H1 (cell line): ENCODE measurements at regions not wholly inside any gene's neighbourhood (a gene's known extent, or its start where the extent isn't known, plus 50 kb on each side); places are given as distances from the start of the nearest gene placed in this dataset.

Experiments used
- CTCF ChIA-PET: fragments of 300-600 bp; sonication (Branson Sonifier 250); formaldehyde crosslinking; loops from one replicate; lab custom pipeline; 2021; ENCODE audit not compliant: partially characterized antibody; lab: Charles Lee
- POLR2A ChIA-PET: fragments of 300-600 bp; sonication (Branson Sonifier 250); formaldehyde crosslinking; loops from one replicate; lab custom pipeline; 2021; ENCODE audit warnings: inconsistent platforms; ENCODE audit not compliant: partially characterized antibody; lab: Charles Lee
- DNase-seq, 2 experiments: peaks; one replicate each; pipeline versions ENCODE4 v3.0.0 to v3.0.0-alpha.2; 2010 to 2022; ENCODE audit warnings: low spot score in 2 of 2, low read depth in 1 of 2, mixed read lengths in 1 of 2
- FAIRE-seq: peaks from 2 replicates; lab custom pipeline; 2011; peaks lifted over from hg19 to GRCh38; lab: Jason Lieb, UNC
- H2AFZ ChIP-seq: 2 replicates; pipeline ENCODE4 v1.8.1; 2012; ENCODE audit warnings: low read length, inconsistent platforms
- H2AK5ac ChIP-seq: 2 replicates; pipeline ENCODE4 v1.6.1; 2013; ENCODE audit warnings: low read depth, low read length
- H2BK120ac ChIP-seq: replicated peaks from 2 replicates; pipeline ENCODE3; 2013; ENCODE audit warnings: low read depth, low read length, inconsistent platforms
- H2BK12ac ChIP-seq: 2 replicates; pipeline ENCODE4 v1.6.1; 2013; ENCODE audit warnings: low read depth, low read length
- H2BK15ac ChIP-seq: 2 replicates; pipeline ENCODE4 v1.6.1; 2013; ENCODE audit warnings: low read length
- H2BK20ac ChIP-seq: 2 replicates; pipeline ENCODE4 v1.6.1; 2013; ENCODE audit warnings: low read length
- H2BK5ac ChIP-seq: 2 replicates; pipeline ENCODE4 v1.6.1; 2013; ENCODE audit warnings: low read depth, low read length
- H3K14ac ChIP-seq: 2 replicates; pipeline ENCODE4 v1.6.1; 2013; ENCODE audit warnings: inconsistent platforms; ENCODE audit not compliant: insufficient read length
- H3K18ac ChIP-seq: 2 replicates; pipeline ENCODE4 v1.6.1; 2013; ENCODE audit warnings: low read length; ENCODE audit errors: extremely low read depth
- H3K23ac ChIP-seq: 2 replicates; pipeline ENCODE4 v1.6.1; 2013; ENCODE audit warnings: inconsistent platforms; ENCODE audit not compliant: insufficient read length
- H3K23me2 ChIP-seq: 2 replicates; pipeline ENCODE4 v1.6.1; 2013; ENCODE audit warnings: low read depth, low read length
- H3K27ac ChIP-seq: 2 replicates; pipeline ENCODE4 v1.6.1; 2011; ENCODE audit warnings: low read depth, low read length, inconsistent platforms
- H3K27me3 ChIP-seq, 4 experiments: replicated peaks in 1 of 4; 1 replicate in 1 of 4; 2 replicates in 3 of 4; pipeline versions ENCODE4 v1.6.1 to v1.8.1; 2011 to 2013; ENCODE audit warnings: low read length in 3 of 4, mild to moderate bottlenecking in 3 of 4, inconsistent platforms in 2 of 4, mixed read lengths in 2 of 4, moderate library complexity in 1 of 4; ENCODE audit not compliant: control insufficient read depth in 3 of 4, insufficient read depth in 3 of 4; ENCODE audit errors: extremely low read depth in 1 of 4
- H3K36me3 ChIP-seq, 4 experiments: 2 replicates each; pipeline versions ENCODE4 v1.6.1 to v1.8.1; 2011 to 2013; ENCODE audit warnings: mild to moderate bottlenecking in 4 of 4, low read length in 3 of 4, moderate library complexity in 2 of 4, control low read depth in 1 of 4, inconsistent platforms in 1 of 4; ENCODE audit not compliant: insufficient read depth in 4 of 4, control insufficient read depth in 2 of 4
- H3K4ac ChIP-seq: replicated peaks from 2 replicates; pipeline ENCODE3; 2013; ENCODE audit warnings: low read length, low read depth, mixed read lengths, inconsistent platforms; ENCODE audit not compliant: insufficient read length
- H3K4me1 ChIP-seq, 4 experiments: replicated peaks in 1 of 4; 1 replicate in 1 of 4; 2 replicates in 3 of 4; pipeline versions ENCODE4 v1.6.1 to v1.8.1; 2011 to 2013; ENCODE audit warnings: low read length in 3 of 4, inconsistent platforms in 2 of 4, mixed read lengths in 1 of 4; ENCODE audit not compliant: insufficient read depth in 4 of 4, control insufficient read depth in 3 of 4
- H3K4me2 ChIP-seq, 2 experiments: 2 replicates each; pipeline versions ENCODE4 v1.6.1 to v1.8.1; 2011 to 2013; ENCODE audit warnings: low read depth in 2 of 2, low read length in 2 of 2, control low read depth in 1 of 2, inconsistent platforms in 1 of 2, mild to moderate bottlenecking in 1 of 2; ENCODE audit not compliant: insufficient read depth in 1 of 2
- H3K4me3 ChIP-seq, 4 experiments: fragments of 200-600, 300-600 bp in 1 of 4; sonication (generic), shearing (Covaris generic), sonication (Bioruptor Twin) in 1 of 4; 2 replicates each; pipeline versions ENCODE4 v1.5.1 to v1.8.1; 2011 to 2016; ENCODE audit warnings: low read length in 4 of 4, low read depth in 3 of 4, control low read depth in 2 of 4, inconsistent platforms in 2 of 4, mild to moderate bottlenecking in 2 of 4, mixed read lengths in 1 of 4, moderate library complexity in 1 of 4; ENCODE audit not compliant: insufficient read depth in 2 of 4; ENCODE audit errors: extremely low read depth in 1 of 4
- H3K56ac ChIP-seq: replicated peaks from 2 replicates; pipeline ENCODE3; 2013; ENCODE audit warnings: low read depth, mild to moderate bottlenecking, mixed read lengths, low read length, inconsistent platforms; ENCODE audit not compliant: insufficient read length
- H3K79me1 ChIP-seq: 2 replicates; pipeline ENCODE4 v1.6.1; 2013; ENCODE audit warnings: low read depth, low read length, control low read depth
- H3K79me2 ChIP-seq, 2 experiments: 2 replicates each; pipeline versions ENCODE4 v1.6.1 to v1.8.1; 2012 to 2013; ENCODE audit warnings: low read length in 2 of 2, mild to moderate bottlenecking in 2 of 2, inconsistent platforms in 1 of 2; ENCODE audit not compliant: insufficient read depth in 2 of 2, control insufficient read depth in 1 of 2
- H3K9ac ChIP-seq, 4 experiments: replicated peaks in 1 of 4; 1 replicate in 1 of 4; 2 replicates in 3 of 4; pipeline versions ENCODE4 v1.6.1 to v1.8.1; 2011 to 2013; ENCODE audit warnings: low read depth in 3 of 4, low read length in 3 of 4, control low read depth in 2 of 4, mild to moderate bottlenecking in 2 of 4, moderate library complexity in 2 of 4, inconsistent platforms in 1 of 4; ENCODE audit errors: extremely low read depth in 1 of 4
- H3K9me3 ChIP-seq, 2 experiments: 2 replicates each; pipeline versions ENCODE4 v1.6.1 to v1.8.1; 2012 to 2013; ENCODE audit warnings: mild to moderate bottlenecking in 2 of 2, moderate library complexity in 2 of 2, control low read depth in 1 of 2, inconsistent platforms in 1 of 2, low read depth in 1 of 2, low read length in 1 of 2, mixed read lengths in 1 of 2; ENCODE audit not compliant: insufficient read depth in 2 of 2
- H4K20me1 ChIP-seq, 2 experiments: replicated peaks in 1 of 2; 2 replicates each; pipeline versions ENCODE3 to v1.8.1; 2011 to 2013; ENCODE audit warnings: inconsistent platforms in 2 of 2, low read length in 2 of 2, mild to moderate bottlenecking in 1 of 2; ENCODE audit not compliant: insufficient read depth in 2 of 2, control insufficient read depth in 1 of 2
- H4K5ac ChIP-seq: 2 replicates; pipeline ENCODE4 v1.6.1; 2013; ENCODE audit warnings: low read length, low read depth, mixed read lengths, inconsistent platforms; ENCODE audit not compliant: insufficient read length
- H4K8ac ChIP-seq: 2 replicates; pipeline ENCODE4 v1.8.0; 2013; ENCODE audit warnings: mild to moderate bottlenecking, moderate library complexity, low read length, inconsistent platforms; ENCODE audit not compliant: insufficient read depth; ENCODE audit errors: extremely low read depth
- H4K91ac ChIP-seq: replicated peaks from 2 replicates; pipeline ENCODE3; 2013; ENCODE audit warnings: low read length, mixed read lengths, inconsistent platforms; ENCODE audit not compliant: insufficient read length
- ATF2 ChIP-seq: IDR thresholded peaks from 2 replicates; pipeline ENCODE4 v1.6.1; 2012; ENCODE audit warnings: low read length, inconsistent platforms
- E2F6 ChIP-seq: IDR thresholded peaks from 2 replicates; pipeline ENCODE4 v1.6.1; 2012; ENCODE audit warnings: inconsistent platforms
- GABPA ChIP-seq: IDR thresholded peaks from 2 replicates; pipeline ENCODE4 v1.6.1; 2011; ENCODE audit warnings: mild to moderate bottlenecking, low read length, moderate library complexity, borderline replicate concordance; ENCODE audit not compliant: insufficient read depth
- KDM4A ChIP-seq: IDR thresholded peaks from one replicate; pipeline ENCODE4 v1.7.1; 2012; ENCODE audit warnings: low read depth, mild to moderate bottlenecking, moderate library complexity, low read length, inconsistent platforms; ENCODE audit not compliant: severe bottlenecking
- NANOG ChIP-seq: IDR thresholded peaks from 2 replicates; pipeline ENCODE4 v1.6.1; 2011; ENCODE audit warnings: low read length, low read depth, mild to moderate bottlenecking, inconsistent platforms; ENCODE audit not compliant: insufficient read depth, poor library complexity, severe bottlenecking
- POLR2A ChIP-seq, 2 experiments: IDR thresholded peaks; 1 replicate in 1 of 2; 2 replicates in 1 of 2; pipeline ENCODE4 v1.6.1; 2011; ENCODE audit warnings: low read depth in 2 of 2, low read length in 2 of 2, mild to moderate bottlenecking in 2 of 2; ENCODE audit errors: control extremely low read depth in 1 of 2
- RBBP5 ChIP-seq: IDR thresholded peaks from 2 replicates; pipeline ENCODE4 v1.7.1; 2012; ENCODE audit warnings: low read depth, mild to moderate bottlenecking, inconsistent platforms, low read length, moderate library complexity, borderline replicate concordance
- TAF7 ChIP-seq: optimal IDR thresholded peaks from 2 replicates; pipeline ENCODE3; 2011; ENCODE audit warnings: low read depth, mild to moderate bottlenecking, inconsistent platforms, low read length, moderate library complexity, borderline replicate concordance
- whole genome bisulfite sequencing, 2 experiments: shearing (Covaris generic) in 1 of 2; methylation state at CpG; one replicate each; pipeline versions ENCODE4 v1.1.6 to v1.1.7; 2013 to 2015; ENCODE audit warnings: low lambda C conversion rate in 2 of 2, mixed read lengths in 2 of 2, inconsistent platforms in 1 of 2, low coverage in 1 of 2, missing lambda C conversion rate in 1 of 2; ENCODE audit not compliant: insufficient replicate concordance in 2 of 2, insufficient coverage in 1 of 2, insufficient read length in 1 of 2; ENCODE audit errors: extremely low coverage in 1 of 2, missing lambda C conversion rate in 1 of 2; 5-methylcytosine and 5-hydroxymethylcytosine counted together

- ChIA-PET CTCF (interaction anchor here (0.6 to 2.3 kb wide), 11 partner anchors 9 to 448 kb away, joined by 3 to 12 read pairs (median 3); no protein-coding TSS in a partner anchor), POLR2A (no interaction called here)
- no peak overlapping the region for H3K23ac ChIP-seq
- H3K27me3 ChIP-seq: no peaks in the 10 kb centered on the region
- H3K4ac ChIP-seq: no peak overlapping the region
- no peaks in the 10 kb centered on the region for H3K79me1 ChIP-seq
- H3K23me2 ChIP-seq: no peaks in the 10 kb centered on the region
- H4K20me1 ChIP-seq: no peaks in the 10 kb centered on the region
- no peak overlapping the region for H3K56ac ChIP-seq
- FAIRE-seq (no peak), DNase-seq (no peak)
- 92% methylated on average over 3 of the region's 3 CpGs; no CpG with 5 or more reads in 1 of the 2 experiments for WGBS, 2 experiments
- H3K36me3 ChIP-seq: no peaks in the 10 kb centered on the region
- no peak overlapping the region for H3K4me3 ChIP-seq
- no peak overlapping the region for H2AFZ ChIP-seq
- H3K4me1 ChIP-seq: no peaks in the 10 kb centered on the region
- no peak overlapping the region for H2BK15ac ChIP-seq
- H3K9ac ChIP-seq: no peak overlapping the region
- no peak overlapping the region for H2BK20ac ChIP-seq
- H4K91ac ChIP-seq: no peak overlapping the region
- H4K8ac ChIP-seq: no peak overlapping the region
- H3K9me3 ChIP-seq: no peaks in the 10 kb centered on the region
- no peak overlapping the region for H3K4me2 ChIP-seq
- no peak overlapping the region for H2AK5ac ChIP-seq
- no peak overlapping the region for H2BK5ac ChIP-seq
- H4K5ac ChIP-seq: no peak overlapping the region
- no peaks in the 10 kb centered on the region for H3K79me2 ChIP-seq
- no peak overlapping the region for H2BK12ac ChIP-seq
- no peak overlapping the region for H3K27ac ChIP-seq
- no peak overlapping the region for H2BK120ac ChIP-seq
- H3K14ac ChIP-seq: no peak overlapping the region
- no peak overlapping the region for H3K18ac ChIP-seq
- no peak for TF ChIP-seq POLR2A (IDR thresholded peaks at IDR 0.05; ENCODE audit: control extremely low read depth in 1 of 2, low read depth in 2 of 2, low read length in 2 of 2)
- TF ChIP-seq ATF2: no peak
- TF ChIP-seq NANOG: no peak
- no peak for TF ChIP-seq RBBP5
- no peak for TF ChIP-seq KDM4A
- TF ChIP-seq GABPA: no peak
- TF ChIP-seq E2F6: no peak
- no peak for TF ChIP-seq TAF7
These were observed 508.8 kb downstream of the CCSER2 start for GRCh38 chr10:84837041-84837812.
